AML-193 (cell line): ENCODE measurements at regions not wholly inside any gene's neighbourhood (a gene's known extent, or its start where the extent isn't known, plus 50 kb on each side); places are given as distances from the start of the nearest gene placed in this dataset.
"Not testable (repeated sequence)": the region's sequence is repeated elsewhere in the genome, so short reads cannot be mapped to it uniquely, and the experiment has no call there.

Source experiments
- DNase-seq, 2 experiments: peaks; one replicate each; lab custom pipeline; 2025; lab: John Stamatoyannopoulos, UW

GRCh38 chr18:55953326-55953725, 365.3 kb upstream of the TCF4 start:
- no peak for DNase-seq

GRCh38 chr18:55951738-55952137, 363.7 kb upstream of the TCF4 start:
- not testable (repeated sequence) for DNase-seq

GRCh38 chr18:55950379-55951166, 362.6 kb upstream of the TCF4 start:
- no peak for DNase-seq

GRCh38 chr18:55934821-55935220, 346.8 kb upstream of the TCF4 start:
- DNase-seq = no peak

- DNase-seq = no peak
These were observed 344.7 kb upstream of the TCF4 start for GRCh38 chr18:55932675-55933074.

GRCh38 chr18:55927831-55928230, 339.8 kb upstream of the TCF4 start:
- no peak for DNase-seq

GRCh38 chr18:55925772-55926171, 337.8 kb upstream of the TCF4 start:
- DNase-seq = no peak

GRCh38 chr18:55920063-55920462, 332.1 kb upstream of the TCF4 start:
- no peak for DNase-seq

GRCh38 chr18:55918444-55918843, 330.5 kb upstream of the TCF4 start:
- DNase-seq = no peak

- no peak for DNase-seq
These were observed 324.9 kb upstream of the TCF4 start for GRCh38 chr18:55912919-55913318.

GRCh38 chr18:55912071-55912470, 324.1 kb upstream of the TCF4 start:
- no peak for DNase-seq

GRCh38 chr18:55910296-55910695, 322.3 kb upstream of the TCF4 start:
- DNase-seq = no peak

- DNase-seq = no peak
These were observed 320.9 kb upstream of the TCF4 start for GRCh38 chr18:55908901-55909366.

- DNase-seq = no peak
These were observed 319.6 kb upstream of the TCF4 start for GRCh38 chr18:55907453-55908175.

GRCh38 chr18:55906536-55906935, 318.5 kb upstream of the TCF4 start:
- DNase-seq = no peak

- DNase-seq = no peak
These were observed 315.9 kb upstream of the TCF4 start for GRCh38 chr18:55903911-55904310.

GRCh38 chr18:55900380-55900779, 312.4 kb upstream of the TCF4 start:
- no peak for DNase-seq

- no peak for DNase-seq
These were observed 309.2 kb upstream of the TCF4 start for GRCh38 chr18:55897091-55897689.

GRCh38 chr18:55893948-55894347, 306.0 kb upstream of the TCF4 start:
- DNase-seq = no peak

- DNase-seq = not testable (repeated sequence)
These were observed 305.1 kb upstream of the TCF4 start for GRCh38 chr18:55892862-55893813.

GRCh38 chr18:55886886-55887285, 298.9 kb upstream of the TCF4 start:
- DNase-seq = no peak

GRCh38 chr18:55884498-55884897, 296.5 kb upstream of the TCF4 start:
- DNase-seq = no peak
